ENCODE measurements at regions not wholly inside any gene's neighbourhood (a gene's known extent, or its start where the extent isn't known, plus 50 kb on each side); places are given as distances from the start of the nearest gene placed in this dataset.

DNA sequence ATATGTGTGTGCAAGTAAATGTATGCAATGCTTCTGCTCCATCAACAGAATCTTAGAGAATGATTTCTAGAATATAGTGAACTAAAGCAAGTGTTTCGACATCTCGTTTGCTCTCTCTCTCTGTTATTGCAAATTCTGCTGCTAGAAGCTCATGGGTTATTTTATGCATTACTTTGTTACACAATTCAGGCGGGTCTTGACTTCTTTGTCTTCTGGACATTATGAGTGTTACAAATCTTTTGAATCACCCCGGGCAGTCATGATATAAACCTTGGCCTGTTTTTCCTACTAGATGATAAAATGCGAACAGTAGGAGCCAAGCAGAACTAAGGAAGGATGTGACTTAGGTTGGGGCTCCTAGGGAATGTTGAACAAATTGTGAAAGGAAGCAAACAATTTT is 166.4 kb upstream of the SFRP2 start:
- H3K4me1 ChIP-seq = no peaks in the 10 kb centered on the region
- H3K9me3 ChIP-seq = no peaks in the 10 kb centered on the region
- whole genome bisulfite sequencing, 2 donors = 88 to 90% methylated on average over 5 of the region's 5 CpGs
- TF ChIP-seq POLR2AphosphoS5 (IDR thresholded peaks at IDR 0.05) = no peak
- TF ChIP-seq, protein P1, sequence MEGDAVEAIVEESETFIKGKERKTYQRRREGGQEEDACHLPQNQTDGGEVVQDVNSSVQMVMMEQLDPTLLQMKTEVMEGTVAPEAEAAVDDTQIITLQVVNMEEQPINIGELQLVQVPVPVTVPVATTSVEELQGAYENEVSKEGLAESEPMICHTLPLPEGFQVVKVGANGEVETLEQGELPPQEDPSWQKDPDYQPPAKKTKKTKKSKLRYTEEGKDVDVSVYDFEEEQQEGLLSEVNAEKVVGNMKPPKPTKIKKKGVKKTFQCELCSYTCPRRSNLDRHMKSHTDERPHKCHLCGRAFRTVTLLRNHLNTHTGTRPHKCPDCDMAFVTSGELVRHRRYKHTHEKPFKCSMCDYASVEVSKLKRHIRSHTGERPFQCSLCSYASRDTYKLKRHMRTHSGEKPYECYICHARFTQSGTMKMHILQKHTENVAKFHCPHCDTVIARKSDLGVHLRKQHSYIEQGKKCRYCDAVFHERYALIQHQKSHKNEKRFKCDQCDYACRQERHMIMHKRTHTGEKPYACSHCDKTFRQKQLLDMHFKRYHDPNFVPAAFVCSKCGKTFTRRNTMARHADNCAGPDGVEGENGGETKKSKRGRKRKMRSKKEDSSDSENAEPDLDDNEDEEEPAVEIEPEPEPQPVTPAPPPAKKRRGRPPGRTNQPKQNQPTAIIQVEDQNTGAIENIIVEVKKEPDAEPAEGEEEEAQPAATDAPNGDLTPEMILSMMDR (IDR thresholded peaks at IDR 0.05) = no peak
- no peak overlapping the region for H3K4me3 ChIP-seq
- no peak overlapping the region for H3K27ac ChIP-seq
- intact Hi-C loops (cut with DNase I) = no loop called here
- no peaks in the 10 kb centered on the region for H3K27me3 ChIP-seq
- DNase-seq = no peak
- no peaks in the 10 kb centered on the region for H3K36me3 ChIP-seq

DNA sequence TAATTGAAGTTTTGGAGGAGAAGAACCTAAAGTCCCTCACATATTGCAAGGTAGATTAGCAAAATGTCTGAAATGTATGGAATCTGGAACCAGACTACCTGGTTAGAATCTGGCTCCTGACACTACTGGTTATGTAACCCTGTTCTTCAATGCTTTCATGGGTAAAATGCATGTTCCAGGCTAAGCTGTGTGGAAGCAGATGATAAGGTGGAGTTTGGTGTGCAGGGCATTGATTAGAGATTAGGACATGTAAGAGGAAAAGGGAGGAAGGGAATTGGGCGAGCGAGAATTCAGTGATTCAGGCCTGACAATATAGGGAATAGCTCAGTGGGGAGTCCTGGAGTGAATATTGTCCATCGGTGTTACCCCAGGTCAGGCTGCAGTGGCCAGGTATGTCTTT is 165.8 kb upstream of the SFRP2 start:
- TF ChIP-seq POLR2AphosphoS5 (IDR thresholded peaks at IDR 0.05) = no peak
- no peak for TF ChIP-seq POLR2A (IDR thresholded peaks at IDR 0.05)
- TF ChIP-seq EP300 (IDR thresholded peaks at IDR 0.05) = no peak
- TF ChIP-seq, protein P1 (IDR thresholded peaks at IDR 0.05) = no peak
- Histone ChIP-seq H3K4me3 (no peak overlapping the region), H3K27me3 (no peaks in the 10 kb centered on the region), H3K27ac (no peak overlapping the region), H3K9me3 (no peaks in the 10 kb centered on the region), H3K4me1 (no peaks in the 10 kb centered on the region), H3K36me3 (no peaks in the 10 kb centered on the region)
- intact Hi-C loops (cut with DNase I) = no loop called here
- 91 to 96% methylated on average over 3 of the region's 3 CpGs for WGBS, 2 donors
- no peak for DNase-seq

DNA sequence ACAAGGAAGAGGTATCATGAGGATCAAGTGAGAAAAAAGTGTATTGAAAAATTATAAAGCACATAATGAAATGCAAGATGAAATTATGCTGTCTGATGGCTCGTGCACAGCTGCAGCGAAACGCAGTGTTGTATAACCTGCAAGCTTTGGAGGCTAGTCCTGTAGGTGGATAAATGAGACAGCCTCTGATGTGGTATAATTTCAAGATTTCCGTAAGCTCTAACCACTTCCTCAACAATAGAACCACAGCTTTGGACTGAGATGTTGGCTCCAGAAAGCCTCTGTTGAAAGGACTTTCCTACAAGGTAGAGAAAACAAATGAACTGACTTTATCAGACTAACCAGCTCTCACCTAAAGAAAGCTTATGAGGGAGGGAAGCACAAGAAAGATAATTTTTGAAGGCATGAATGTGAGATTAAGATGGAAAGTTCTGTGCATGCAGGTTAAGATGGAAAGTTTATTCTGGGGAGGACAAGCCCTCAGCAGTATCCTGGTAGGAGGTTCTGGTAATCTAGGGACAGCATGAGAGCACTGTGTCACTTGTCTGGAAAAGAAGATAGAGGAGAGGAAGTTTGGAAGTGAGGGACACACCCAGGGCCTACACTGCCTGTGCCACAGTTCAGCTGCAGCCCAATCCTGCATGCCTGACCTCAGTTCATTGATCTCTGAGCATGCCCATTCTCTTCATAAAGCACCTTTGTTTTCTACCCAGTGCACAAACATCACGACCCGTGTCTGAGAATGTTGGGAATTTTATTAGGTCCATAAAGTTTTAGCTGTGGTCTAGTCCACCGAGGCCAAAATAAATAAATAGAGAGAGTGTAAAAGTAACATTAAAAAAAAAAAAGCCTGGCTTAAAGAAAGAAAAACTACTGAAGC is 161.5 kb upstream of the SFRP2 start:
- peaks cover 0 to 1% (median 0%) of the 10 kb centered on the region in 4 donors for H3K9me3 ChIP-seq
- TF ChIP-seq POLR2AphosphoS5 (IDR thresholded peaks at IDR 0.05) (no peak), POLR2A (IDR thresholded peaks at IDR 0.05) (no peak)
- TF ChIP-seq, protein P1 (IDR thresholded peaks at IDR 0.05) = no peak
- no peak overlapping the region for H3K4me3 ChIP-seq
- no peaks in the 10 kb centered on the region for H3K36me3 ChIP-seq
- no peaks in the 10 kb centered on the region for H3K27me3 ChIP-seq
- intact Hi-C loops (cut with DNase I) = no loop called here
- no peak overlapping the region for H3K27ac ChIP-seq
- no peak for DNase-seq
- H3K4me1 ChIP-seq = no peaks in the 10 kb centered on the region
- 21 to 35% methylated on average over 7 of the region's 7 CpGs for WGBS, 2 donors

DNA sequence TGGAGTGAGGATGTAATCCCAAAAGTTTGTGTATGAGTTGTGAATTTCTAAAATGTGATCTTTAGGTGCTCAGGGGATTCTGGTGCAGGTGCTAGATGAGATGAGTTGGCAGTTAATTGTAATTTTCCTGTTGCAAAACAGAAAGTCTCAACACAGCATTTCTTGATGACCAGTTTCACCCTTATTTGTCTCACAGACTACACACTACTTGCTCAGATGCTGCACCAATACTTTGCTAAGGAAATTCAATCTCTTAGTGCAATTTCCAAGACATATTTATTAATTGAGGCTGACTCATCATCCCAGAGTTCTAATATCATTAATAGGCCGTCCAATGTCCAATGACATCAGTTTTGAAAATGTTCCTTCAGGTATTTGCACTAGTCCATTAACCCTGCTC is 159.2 kb upstream of the SFRP2 start:
- WGBS, 2 donors = 87 to 88% methylated on average over 1 of the region's 1 CpG
- H3K36me3 ChIP-seq = no peaks in the 10 kb centered on the region
- no peaks in the 10 kb centered on the region for H3K27me3 ChIP-seq
- peaks cover 0 to 1% (median 0%) of the 10 kb centered on the region in 4 donors for H3K9me3 ChIP-seq
- no peak for DNase-seq
- no peak for TF ChIP-seq POLR2AphosphoS5 (IDR thresholded peaks at IDR 0.05)
- no peak for TF ChIP-seq EP300 (IDR thresholded peaks at IDR 0.05)
- no peak for TF ChIP-seq POLR2A (IDR thresholded peaks at IDR 0.05)
- TF ChIP-seq, protein P1 (IDR thresholded peaks at IDR 0.05) = no peak
- no peak overlapping the region for H3K4me3 ChIP-seq
- intact Hi-C loops (cut with DNase I) = no loop called here
- no peaks in the 10 kb centered on the region for H3K4me1 ChIP-seq
- no peak overlapping the region for H3K27ac ChIP-seq

DNA sequence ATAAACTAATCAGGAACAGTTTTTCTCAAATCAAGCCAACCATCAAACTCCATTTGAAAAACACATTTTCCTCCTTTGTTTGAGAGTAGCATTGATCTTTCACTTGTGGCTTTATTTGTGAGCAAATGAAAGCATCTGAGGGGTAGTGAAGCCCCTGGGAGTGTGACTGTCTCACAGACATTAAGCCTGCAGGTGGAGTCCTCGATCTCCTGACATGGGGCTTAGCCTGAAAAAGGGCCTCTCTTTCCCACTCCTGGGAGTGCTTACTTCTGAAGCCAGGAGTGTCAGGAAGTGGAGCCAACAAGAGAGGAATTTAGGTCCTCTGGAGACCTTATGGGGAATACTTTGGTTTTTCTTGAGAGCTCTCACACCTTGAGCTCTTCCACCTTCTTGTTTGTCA is 158.2 kb upstream of the SFRP2 start:
- H3K9me3 ChIP-seq = peaks cover 0 to 1% (median 0%) of the 10 kb centered on the region in 4 donors
- no peak overlapping the region for H3K4me3 ChIP-seq
- no peak overlapping the region for H3K27ac ChIP-seq
- WGBS, 2 donors = 84 to 88% methylated on average over 1 of the region's 1 CpG
- intact Hi-C loops (cut with DNase I) = no loop called here
- TF ChIP-seq POLR2A (IDR thresholded peaks at IDR 0.05) (no peak), EP300 (IDR thresholded peaks at IDR 0.05) (no peak), POLR2AphosphoS5 (IDR thresholded peaks at IDR 0.05) (no peak)
- TF ChIP-seq, protein P1 (IDR thresholded peaks at IDR 0.05) = no peak
- no peak for DNase-seq
- H3K36me3 ChIP-seq = no peaks in the 10 kb centered on the region
- no peaks in the 10 kb centered on the region for H3K27me3 ChIP-seq
- no peaks in the 10 kb centered on the region for H3K4me1 ChIP-seq

All from sigmoid colon (tissue), 6 donors.